Pancreas (tissue), 10 donors: ENCODE measurements at regions not wholly inside any gene's neighbourhood (a gene's known extent, or its start where the extent isn't known, plus 50 kb on each side); places are given as distances from the start of the nearest gene placed in this dataset.

Source experiments
- ATAC-seq, 4 donors: fragments of 200-7000 bp; cut with Tn5 transposase; one replicate each; pipeline versions ENCODE4 v1.8.0 to v1.9.1; 2020; ENCODE audit warnings: mild to moderate bottlenecking in 4 of 4, moderate library complexity in 4 of 4
- DNase-seq, 6 donors: peaks; one replicate each; pipeline ENCODE4 v3.0.0-alpha.2; 2020
- FAIRE-seq: peaks from 2 replicates; lab custom pipeline; 2012; peaks lifted over from hg19 to GRCh38; lab: Jason Lieb, UNC
- H3K27ac ChIP-seq, 4 donors: fragments of 200-600 bp; sonication (generic); 1 replicate in 3 of 4; 2 replicates in 1 of 4; pipeline versions ENCODE4 v1.5.0 to v1.8.0; 2020
- H3K27me3 ChIP-seq, 4 donors: fragments of 200-600 bp; one replicate each; pipeline ENCODE4 v1.8.0; 2021
- H3K36me3 ChIP-seq, 3 donors: fragments of 200-600 bp; sonication (generic) in 1 of 3; one replicate each; pipeline versions ENCODE4 v1.5.0 to v1.8.0; 2020 to 2021
- H3K4me1 ChIP-seq, 3 donors: fragments of 200-600 bp; one replicate each; pipeline ENCODE4 v1.8.0; 2021
- H3K4me3 ChIP-seq, 4 donors: fragments of 200-600 bp; sonication (generic) in 2 of 4; one replicate each; pipeline versions ENCODE4 v1.5.0 to v1.8.0; 2020 to 2021
- H3K9me3 ChIP-seq, 4 donors: fragments of 200-600 bp; one replicate each; pipeline ENCODE4 v1.8.0; 2021
- WGBS, 2 donors: extraction: QIAGEN DNeasy Blood & Tissue Kit; methylation state at CpG; one replicate each; pipeline ENCODE4 v1.1.7; 2013; 5-methylcytosine and 5-hydroxymethylcytosine counted together
- intact Hi-C, 3 donors: fragments of 100-400 bp; cut with DNase I; formaldehyde crosslinking; loops; one replicate each; pipeline versions ENCODE4 v1.11.1 to v1.14.2; 2022
- TF ChIP-seq, protein P1 (sequence below), 4 donors: fragments of 200-600 bp; sonication (generic) in 3 of 4; IDR thresholded peaks; one replicate each; pipeline versions ENCODE4 v1.5.0 to v1.8.0; 2021; ENCODE audit warnings: antibody characterized with exemption in 4 of 4
- donor health status: healthy with polysubstance abuse.
- donor health status: DM: no; HTN: no; CAD: no; lungs with moderate emphysema.
- donor health status: DM: no; HTN: no; CAD: no.
- donor health status: control.
- donor health status: control.
- donor health status: Bipolar disorder and iron deficiency.
- donor health status: DM: yes; HTN: yes; CAD: no.
- donor health status: DM: no; HTN: no; CAD: no.
- donor health status: DM: no; HTN: no; CAD: no.
- donor health status: DM: yes; HTN: yes; CAD: no.

DNA sequence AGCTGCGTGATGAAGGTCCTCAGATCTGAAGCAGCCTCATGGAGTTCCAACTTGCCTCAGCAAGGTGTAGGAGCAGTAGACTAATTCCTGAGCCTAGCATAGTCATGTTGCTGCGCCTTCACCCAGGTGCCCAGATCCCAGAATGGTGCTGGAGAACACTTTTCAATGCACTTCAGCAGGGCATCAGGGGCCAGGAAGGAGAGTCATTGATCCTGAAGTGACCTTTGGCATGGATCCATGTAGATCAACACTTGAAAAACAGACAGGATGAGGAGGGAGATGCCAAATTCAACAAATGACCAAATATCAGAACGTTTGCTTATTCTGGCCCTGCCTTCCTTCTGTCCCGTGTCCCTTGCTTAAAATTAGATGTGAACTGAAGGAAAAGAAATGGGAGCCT is 91.9 kb downstream of the LEPR start:
- ATAC-seq (peak in 3 of 4 donors; percentile 35 to 84 (median 78)), FAIRE-seq (no peak)
- 52 to 54% methylated on average over 4 of the region's 4 CpGs for WGBS, 2 donors

DNA sequence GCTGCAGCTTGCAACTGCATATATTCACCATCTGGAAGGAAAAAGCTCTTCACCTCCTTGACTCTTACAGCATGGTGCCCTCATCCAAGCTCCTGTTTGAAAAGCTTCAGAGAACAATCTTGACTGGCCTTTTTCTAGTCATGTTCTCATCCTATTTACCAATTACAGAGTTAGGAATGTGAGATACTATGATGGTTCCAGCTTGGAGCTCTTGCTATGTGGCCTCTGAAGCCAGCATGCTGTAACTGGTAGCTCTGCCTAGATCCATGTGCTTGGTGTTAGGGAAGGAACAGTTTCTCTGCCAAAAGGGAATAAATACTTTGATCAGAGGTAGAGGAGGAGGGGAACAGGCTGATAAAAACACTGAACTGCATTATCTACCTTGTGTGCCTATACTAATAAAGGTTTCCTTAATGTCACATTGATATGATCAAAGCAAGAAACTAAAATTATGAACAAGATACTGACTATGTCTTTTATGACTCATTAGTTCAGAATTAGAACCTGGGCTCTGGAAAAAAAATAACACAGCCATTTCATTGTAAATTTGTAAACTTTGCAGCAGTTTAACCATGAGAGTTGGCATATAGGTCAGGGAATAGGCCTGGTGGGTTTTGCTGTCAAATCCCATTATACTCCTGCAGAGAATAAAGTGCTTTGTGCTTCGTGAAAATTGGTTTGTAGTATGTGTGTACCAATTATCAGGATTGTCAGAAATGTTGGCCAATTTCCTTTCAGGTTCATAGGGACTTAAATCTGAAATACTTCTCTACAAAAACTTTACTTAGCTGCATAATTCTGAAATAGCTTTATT is 92.7 kb downstream of the LEPR start:
- Histone ChIP-seq H3K4me1 (peaks cover 0 to 16% (median 15%) of the 10 kb centered on the region in 3 donors), H3K27ac (no peak overlapping the region), H3K36me3 (no peaks in the 10 kb centered on the region), H3K9me3 (no peaks in the 10 kb centered on the region), H3K27me3 (no peaks in the 10 kb centered on the region), H3K4me3 (no peak overlapping the region)
- 70 to 78% methylated on average over 1 of the region's 1 CpG for WGBS, 2 donors
- FAIRE-seq (no peak), ATAC-seq (peak in 3 of 4 donors; percentile 34 to 64 (median 44)), DNase-seq (no peak)
- intact Hi-C loops: no loop called here
- TF ChIP-seq, protein P1, sequence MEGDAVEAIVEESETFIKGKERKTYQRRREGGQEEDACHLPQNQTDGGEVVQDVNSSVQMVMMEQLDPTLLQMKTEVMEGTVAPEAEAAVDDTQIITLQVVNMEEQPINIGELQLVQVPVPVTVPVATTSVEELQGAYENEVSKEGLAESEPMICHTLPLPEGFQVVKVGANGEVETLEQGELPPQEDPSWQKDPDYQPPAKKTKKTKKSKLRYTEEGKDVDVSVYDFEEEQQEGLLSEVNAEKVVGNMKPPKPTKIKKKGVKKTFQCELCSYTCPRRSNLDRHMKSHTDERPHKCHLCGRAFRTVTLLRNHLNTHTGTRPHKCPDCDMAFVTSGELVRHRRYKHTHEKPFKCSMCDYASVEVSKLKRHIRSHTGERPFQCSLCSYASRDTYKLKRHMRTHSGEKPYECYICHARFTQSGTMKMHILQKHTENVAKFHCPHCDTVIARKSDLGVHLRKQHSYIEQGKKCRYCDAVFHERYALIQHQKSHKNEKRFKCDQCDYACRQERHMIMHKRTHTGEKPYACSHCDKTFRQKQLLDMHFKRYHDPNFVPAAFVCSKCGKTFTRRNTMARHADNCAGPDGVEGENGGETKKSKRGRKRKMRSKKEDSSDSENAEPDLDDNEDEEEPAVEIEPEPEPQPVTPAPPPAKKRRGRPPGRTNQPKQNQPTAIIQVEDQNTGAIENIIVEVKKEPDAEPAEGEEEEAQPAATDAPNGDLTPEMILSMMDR (IDR thresholded peaks at IDR 0.05): no peak

More for the DNA sequence above, 91.9 kb downstream of the LEPR start:
- DNase-seq: peak in 3 of 6 donors; percentile 17 to 38 (median 23)
- intact Hi-C loops: no loop called here
- Histone ChIP-seq H3K4me1 (peaks cover 0 to 16% (median 15%) of the 10 kb centered on the region in 3 donors), H3K36me3 (no peaks in the 10 kb centered on the region), H3K27me3 (no peaks in the 10 kb centered on the region), H3K9me3 (no peaks in the 10 kb centered on the region), H3K27ac (no peak overlapping the region), H3K4me3 (no peak overlapping the region)
- TF ChIP-seq, protein P1 (IDR thresholded peaks at IDR 0.05): no peak

DNA sequence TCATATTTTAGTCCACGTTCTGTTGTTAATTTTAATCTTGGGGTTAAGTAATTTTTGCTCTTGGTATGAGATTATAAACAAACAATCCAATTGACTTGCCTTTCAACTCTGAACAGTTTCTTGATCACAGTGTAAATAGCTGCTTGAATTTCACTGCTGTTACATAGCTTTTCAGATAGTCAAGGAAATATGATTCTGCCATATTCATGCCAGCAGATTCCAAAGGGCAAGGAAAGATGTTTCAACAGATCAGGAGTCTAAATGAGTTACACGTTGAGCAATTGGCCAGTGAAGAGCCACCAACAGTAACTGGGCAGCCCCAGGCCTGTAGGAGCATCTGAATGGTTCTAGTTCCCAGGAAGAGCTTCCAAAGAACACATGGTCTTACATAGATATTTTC is 93.6 kb downstream of the LEPR start:
- no peak overlapping the region for H3K4me3 ChIP-seq
- H3K27me3 ChIP-seq: no peaks in the 10 kb centered on the region
- TF ChIP-seq, protein P1 (IDR thresholded peaks at IDR 0.05): no peak
- DNase-seq: no peak
- H3K4me1 ChIP-seq: peaks cover 0 to 16% (median 15%) of the 10 kb centered on the region in 3 donors
- intact Hi-C loops: no loop called here
- no peaks in the 10 kb centered on the region for H3K9me3 ChIP-seq
- WGBS, 2 donors: 32 to 40% methylated on average over 2 of the region's 2 CpGs
- ATAC-seq: peak in 3 of 4 donors; percentile 49 to 68 (median 60)
- FAIRE-seq: no peak
- H3K36me3 ChIP-seq: no peaks in the 10 kb centered on the region
- no peak overlapping the region for H3K27ac ChIP-seq

DNA sequence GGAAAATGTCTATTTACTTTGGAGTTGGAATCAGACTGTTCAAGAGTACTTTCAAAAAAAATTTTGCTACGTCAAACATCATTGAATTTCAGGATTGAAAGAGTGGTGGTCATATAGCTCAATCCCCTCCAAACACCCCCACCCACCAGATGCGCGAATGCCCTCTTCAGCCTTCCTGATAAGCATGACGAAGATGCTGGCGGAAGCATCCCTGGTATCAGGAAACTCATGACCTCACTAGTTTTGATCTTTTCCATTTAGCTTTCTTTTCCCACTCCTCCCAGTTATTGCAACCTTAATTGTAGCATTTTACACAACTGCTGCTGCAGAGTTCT is 104.4 kb downstream of the LEPR start:
- intact Hi-C loops: no loop called here
- WGBS, 2 donors: 18 to 31% methylated on average over 5 of the region's 5 CpGs
- no peaks in the 10 kb centered on the region for H3K36me3 ChIP-seq
- peak overlapping the region in 3 of 4 donors; percentile 29 to 56 (median 42) for H3K4me3 ChIP-seq
- H3K9me3 ChIP-seq: no peaks in the 10 kb centered on the region
- H3K27me3 ChIP-seq: peaks cover 0 to 21% (median 0%) of the 10 kb centered on the region in 4 donors
- DNase-seq (no peak), FAIRE-seq (no peak), ATAC-seq (peak in 1 of 4 donors; percentile 23)
- peaks cover 0 to 8% (median 5%) of the 10 kb centered on the region in 3 donors for H3K4me1 ChIP-seq
- H3K27ac ChIP-seq: no peak overlapping the region
- TF ChIP-seq, protein P1 (IDR thresholded peaks at IDR 0.05): no peak
